Naive thymus-derived CD8-positive, alpha-beta T cell (primary cell): ENCODE measurements at regions not wholly inside any gene's neighbourhood (a gene's known extent, or its start where the extent isn't known, plus 50 kb on each side); places are given as distances from the start of the nearest gene placed in this dataset.

Experiments
- ATAC-seq, 2 donors: fragments of 150-1000 bp; cut with Tn5 transposase in 1 of 2; sonication (Bioruptor Pico), chemical (Tn5 transposase) in 1 of 2; 1 replicate in 1 of 2; 2 replicates in 1 of 2; pipeline ENCODE4 v1.10.0; 2021; ENCODE audit warnings: mild to moderate bottlenecking in 2 of 2, moderate library complexity in 2 of 2
- POLR2A ChIA-PET: fragments of 350-600 bp; sonication (Branson Sonifier 250); formaldehyde crosslinking; loops from one replicate; lab custom pipeline; 2021; ENCODE audit warnings: antibody characterized with exemption; lab: Charles Lee
- DNase-seq, 10 donors: peaks; one replicate each; pipeline versions ENCODE4 v3.0.0 to v3.0.0-alpha.2; 2020 to 2022
- H3K27ac Mint-ChIP-seq, 10 donors: one replicate each; pipeline ENCODE4 v1.8.0; 2020 to 2022; ENCODE audit warnings: mild to moderate bottlenecking in 10 of 10, mixed read lengths in 10 of 10, moderate library complexity in 4 of 10, inconsistent platforms in 1 of 10
- H3K27me3 Mint-ChIP-seq, 5 donors: one replicate each; pipeline ENCODE4 v1.8.0; 2021 to 2022; ENCODE audit warnings: mixed read lengths in 5 of 5
- H3K36me3 Mint-ChIP-seq, 3 donors: one replicate each; pipeline ENCODE4 v1.8.0; 2020 to 2022; ENCODE audit warnings: mixed read lengths in 3 of 3, mild to moderate bottlenecking in 2 of 3, inconsistent platforms in 1 of 3
- H3K4me1 Mint-ChIP-seq, 4 donors: one replicate each; pipeline ENCODE4 v1.8.0; 2021 to 2022; ENCODE audit warnings: mixed read lengths in 4 of 4
- H3K4me3 Mint-ChIP-seq, 10 donors: one replicate each; pipeline ENCODE4 v1.8.0; 2020 to 2022; ENCODE audit warnings: mild to moderate bottlenecking in 10 of 10, mixed read lengths in 10 of 10, moderate library complexity in 6 of 10, inconsistent platforms in 1 of 10
- H3K9me3 Mint-ChIP-seq, 9 donors: one replicate each; pipeline ENCODE4 v1.8.0; 2020 to 2022; ENCODE audit warnings: mixed read lengths in 9 of 9, mild to moderate bottlenecking in 3 of 9, inconsistent platforms in 1 of 9, moderate library complexity in 1 of 9

DNA sequence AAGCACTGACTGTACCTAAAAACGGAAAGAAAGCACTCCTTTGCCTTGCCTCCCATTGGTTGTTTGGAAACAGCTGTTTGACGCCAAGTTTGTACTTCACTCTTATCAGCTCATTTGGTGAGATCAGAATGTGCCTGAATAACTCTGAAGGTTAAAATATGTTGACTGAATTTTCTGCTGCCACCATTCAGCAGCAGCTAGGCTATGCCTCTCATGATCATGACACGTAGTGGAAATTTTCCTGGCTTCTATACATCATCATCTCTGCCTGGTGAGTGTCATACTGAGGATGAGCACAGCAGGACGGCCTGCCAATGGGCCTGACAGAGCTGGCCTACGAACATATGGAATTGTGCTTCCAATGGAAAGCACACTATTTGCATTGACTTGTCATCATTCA is 704.9 kb upstream of the CITED2 start:
- Mint-ChIP-seq H3K9me3 (no peaks in the 10 kb centered on the region), H3K4me1 (no peaks in the 10 kb centered on the region), H3K27ac (no peak overlapping the region), H3K27me3 (peaks cover 0 to 8% (median 4%) of the 10 kb centered on the region in 5 donors), H3K36me3 (no peaks in the 10 kb centered on the region), H3K4me3 (no peak overlapping the region)
- POLR2A ChIA-PET: no interaction called here
- ATAC-seq: no peak
- no peak for DNase-seq

GRCh38 chr6:140078561-140079125 is 704.2 kb upstream of the CITED2 start:
- Mint-ChIP-seq H3K9me3 (no peaks in the 10 kb centered on the region), H3K27me3 (peaks cover 0 to 8% (median 6%) of the 10 kb centered on the region in 5 donors), H3K36me3 (no peaks in the 10 kb centered on the region), H3K4me1 (no peaks in the 10 kb centered on the region), H3K27ac (no peak overlapping the region), H3K4me3 (no peak overlapping the region)
- no peak for DNase-seq
- ATAC-seq: no peak
- POLR2A ChIA-PET: no interaction called here

DNA sequence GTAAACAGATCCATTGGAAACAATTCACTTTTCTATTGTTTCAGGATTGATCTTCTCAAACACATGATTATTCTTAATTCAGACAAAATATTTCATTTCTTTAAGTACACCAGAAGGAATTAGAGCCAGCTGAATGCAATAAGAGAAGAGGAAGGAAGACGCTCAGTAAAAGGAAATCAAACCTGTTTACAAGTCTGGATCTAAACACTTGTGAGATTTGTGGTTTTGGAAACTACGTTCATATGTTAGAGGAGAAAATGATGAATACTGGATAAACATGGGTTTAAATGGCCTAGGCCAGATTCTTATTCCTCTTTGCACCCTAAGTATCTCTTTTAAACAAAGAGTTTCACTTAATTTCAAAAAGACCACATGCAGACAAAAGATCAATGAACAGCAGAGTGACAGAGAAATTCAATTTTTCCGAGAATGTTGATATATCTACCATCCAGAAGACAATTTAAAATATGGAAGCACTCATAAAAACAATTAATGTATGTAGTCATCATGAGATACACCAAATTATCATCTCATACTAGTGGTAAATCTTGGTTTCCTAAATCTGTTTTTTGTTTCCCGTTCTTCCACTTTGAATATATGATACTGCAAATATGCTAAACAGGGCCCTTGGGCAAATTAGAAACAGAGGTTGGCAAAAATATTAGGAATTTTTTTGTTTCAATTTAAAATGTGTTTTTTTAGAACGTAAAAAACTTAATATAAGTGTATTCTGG is 703.5 kb upstream of the CITED2 start:
- no peak for ATAC-seq
- H3K27ac Mint-ChIP-seq: no peak overlapping the region
- POLR2A ChIA-PET: no interaction called here
- no peaks in the 10 kb centered on the region for H3K36me3 Mint-ChIP-seq
- no peaks in the 10 kb centered on the region for H3K4me1 Mint-ChIP-seq
- DNase-seq: no peak
- peaks cover 0 to 8% (median 7%) of the 10 kb centered on the region in 5 donors for H3K27me3 Mint-ChIP-seq
- H3K4me3 Mint-ChIP-seq: no peak overlapping the region
- no peaks in the 10 kb centered on the region for H3K9me3 Mint-ChIP-seq

- Mint-ChIP-seq H3K36me3 (no peaks in the 10 kb centered on the region), H3K27me3 (peaks cover 0 to 10% (median 7%) of the 10 kb centered on the region in 5 donors), H3K9me3 (no peaks in the 10 kb centered on the region), H3K27ac (no peak overlapping the region), H3K4me1 (no peaks in the 10 kb centered on the region), H3K4me3 (no peak overlapping the region)
- DNase-seq (no peak), ATAC-seq (no peak)
- POLR2A ChIA-PET: no interaction called here
These were observed 701.7 kb upstream of the CITED2 start for GRCh38 chr6:140076105-140076504.

GRCh38 chr6:140073456-140073855 is 699.0 kb upstream of the CITED2 start:
- ATAC-seq: no peak
- H3K36me3 Mint-ChIP-seq: no peaks in the 10 kb centered on the region
- POLR2A ChIA-PET: no interaction called here

DNA sequence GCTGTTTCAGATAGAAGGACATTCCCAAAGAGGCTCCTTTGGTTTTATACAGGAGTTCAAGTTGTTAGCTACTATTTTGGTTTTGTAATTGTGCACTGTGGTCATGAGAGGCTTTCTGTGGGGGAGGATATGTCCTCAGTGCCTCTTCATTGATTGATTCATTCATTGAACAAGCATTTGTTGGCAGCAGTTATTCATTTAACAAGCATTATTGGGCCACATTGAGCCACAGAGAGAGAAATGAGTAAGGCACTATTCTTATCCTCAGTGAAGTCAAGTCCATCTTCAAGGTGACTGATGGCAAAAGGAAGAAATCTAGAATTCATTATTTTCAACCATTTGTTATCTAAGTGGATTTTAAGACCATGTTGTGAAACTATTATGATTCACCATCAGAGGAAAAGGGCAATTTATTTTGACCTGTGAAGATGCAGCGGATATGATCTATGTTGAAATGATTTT is 697.2 kb upstream of the CITED2 start:
- POLR2A ChIA-PET: no interaction called here
- DNase-seq: no peak
- H3K27ac Mint-ChIP-seq: no peak overlapping the region
- H3K4me3 Mint-ChIP-seq: no peak overlapping the region
- no peaks in the 10 kb centered on the region for H3K9me3 Mint-ChIP-seq
- no peaks in the 10 kb centered on the region for H3K4me1 Mint-ChIP-seq
- ATAC-seq: no peak
- H3K27me3 Mint-ChIP-seq: peaks cover 0 to 10% (median 7%) of the 10 kb centered on the region in 5 donors
- no peaks in the 10 kb centered on the region for H3K36me3 Mint-ChIP-seq

More at GRCh38 chr6:140073456-140073855, 699.0 kb upstream of the CITED2 start:
- H3K4me1 Mint-ChIP-seq: no peaks in the 10 kb centered on the region
- H3K9me3 Mint-ChIP-seq: no peaks in the 10 kb centered on the region
- DNase-seq: no peak
- no peak overlapping the region for H3K27ac Mint-ChIP-seq
- H3K4me3 Mint-ChIP-seq: no peak overlapping the region
- peaks cover 0 to 10% (median 7%) of the 10 kb centered on the region in 5 donors for H3K27me3 Mint-ChIP-seq

GRCh38 chr6:140070846-140071473 is 696.5 kb upstream of the CITED2 start:
- H3K9me3 Mint-ChIP-seq: no peaks in the 10 kb centered on the region
- H3K4me3 Mint-ChIP-seq: no peak overlapping the region
- H3K36me3 Mint-ChIP-seq: no peaks in the 10 kb centered on the region
- POLR2A ChIA-PET: no interaction called here
- H3K27ac Mint-ChIP-seq: no peak overlapping the region
- H3K4me1 Mint-ChIP-seq: no peaks in the 10 kb centered on the region
- no peak for DNase-seq
- ATAC-seq: no peak
- H3K27me3 Mint-ChIP-seq: peaks cover 0 to 8% (median 7%) of the 10 kb centered on the region in 5 donors

DNA sequence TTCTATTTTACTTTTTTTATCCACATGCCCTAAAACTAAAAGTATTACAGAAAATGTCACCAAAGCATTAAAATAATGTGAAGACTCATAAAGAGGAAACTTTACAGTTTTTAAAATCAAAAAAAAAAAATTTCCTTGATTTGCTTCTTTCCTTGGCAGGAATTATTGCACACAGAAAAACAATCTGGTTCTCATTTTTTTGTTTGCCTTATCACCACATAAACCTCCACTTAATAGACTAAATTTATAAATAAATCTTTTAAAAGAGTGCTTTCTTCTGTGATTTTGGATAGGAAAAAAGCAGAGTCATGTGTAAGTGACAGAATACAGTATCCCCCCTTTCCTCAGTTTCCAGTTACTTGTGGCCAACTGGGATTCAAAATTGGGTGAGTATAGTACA is 695.1 kb upstream of the CITED2 start:
- ATAC-seq (no peak), DNase-seq (no peak)
- Mint-ChIP-seq H3K27me3 (peaks cover 0 to 6% (median 3%) of the 10 kb centered on the region in 5 donors), H3K9me3 (no peaks in the 10 kb centered on the region), H3K4me3 (no peak overlapping the region), H3K27ac (no peak overlapping the region), H3K4me1 (no peaks in the 10 kb centered on the region), H3K36me3 (no peaks in the 10 kb centered on the region)
- POLR2A ChIA-PET: no interaction called here

- Mint-ChIP-seq H3K27me3 (peaks cover 0 to 3% (median 3%) of the 10 kb centered on the region in 5 donors), H3K4me1 (no peaks in the 10 kb centered on the region), H3K27ac (no peak overlapping the region), H3K36me3 (no peaks in the 10 kb centered on the region), H3K9me3 (no peaks in the 10 kb centered on the region), H3K4me3 (no peak overlapping the region)
- DNase-seq (no peak), ATAC-seq (no peak)
- POLR2A ChIA-PET: no interaction called here
These were observed 694.4 kb upstream of the CITED2 start for GRCh38 chr6:140068801-140069200.

- no peak overlapping the region for H3K27ac Mint-ChIP-seq
- H3K9me3 Mint-ChIP-seq: no peaks in the 10 kb centered on the region
- DNase-seq (no peak), ATAC-seq (no peak)
- no peaks in the 10 kb centered on the region for H3K36me3 Mint-ChIP-seq
- no peak overlapping the region for H3K4me3 Mint-ChIP-seq
- no peaks in the 10 kb centered on the region for H3K4me1 Mint-ChIP-seq
- POLR2A ChIA-PET: no interaction called here
- peaks cover 0 to 20% (median 5%) of the 10 kb centered on the region in 5 donors for H3K27me3 Mint-ChIP-seq
These were observed 689.9 kb upstream of the CITED2 start for GRCh38 chr6:140064366-140064765.

- Mint-ChIP-seq H3K36me3 (no peaks in the 10 kb centered on the region), H3K4me1 (no peaks in the 10 kb centered on the region), H3K27me3 (peaks cover 0 to 20% (median 8%) of the 10 kb centered on the region in 5 donors), H3K27ac (no peak overlapping the region), H3K4me3 (no peak overlapping the region), H3K9me3 (no peaks in the 10 kb centered on the region)
- no peak for DNase-seq
- POLR2A ChIA-PET: no interaction called here
- no peak for ATAC-seq
These were observed 688.6 kb upstream of the CITED2 start for GRCh38 chr6:140063021-140063399.

DNA sequence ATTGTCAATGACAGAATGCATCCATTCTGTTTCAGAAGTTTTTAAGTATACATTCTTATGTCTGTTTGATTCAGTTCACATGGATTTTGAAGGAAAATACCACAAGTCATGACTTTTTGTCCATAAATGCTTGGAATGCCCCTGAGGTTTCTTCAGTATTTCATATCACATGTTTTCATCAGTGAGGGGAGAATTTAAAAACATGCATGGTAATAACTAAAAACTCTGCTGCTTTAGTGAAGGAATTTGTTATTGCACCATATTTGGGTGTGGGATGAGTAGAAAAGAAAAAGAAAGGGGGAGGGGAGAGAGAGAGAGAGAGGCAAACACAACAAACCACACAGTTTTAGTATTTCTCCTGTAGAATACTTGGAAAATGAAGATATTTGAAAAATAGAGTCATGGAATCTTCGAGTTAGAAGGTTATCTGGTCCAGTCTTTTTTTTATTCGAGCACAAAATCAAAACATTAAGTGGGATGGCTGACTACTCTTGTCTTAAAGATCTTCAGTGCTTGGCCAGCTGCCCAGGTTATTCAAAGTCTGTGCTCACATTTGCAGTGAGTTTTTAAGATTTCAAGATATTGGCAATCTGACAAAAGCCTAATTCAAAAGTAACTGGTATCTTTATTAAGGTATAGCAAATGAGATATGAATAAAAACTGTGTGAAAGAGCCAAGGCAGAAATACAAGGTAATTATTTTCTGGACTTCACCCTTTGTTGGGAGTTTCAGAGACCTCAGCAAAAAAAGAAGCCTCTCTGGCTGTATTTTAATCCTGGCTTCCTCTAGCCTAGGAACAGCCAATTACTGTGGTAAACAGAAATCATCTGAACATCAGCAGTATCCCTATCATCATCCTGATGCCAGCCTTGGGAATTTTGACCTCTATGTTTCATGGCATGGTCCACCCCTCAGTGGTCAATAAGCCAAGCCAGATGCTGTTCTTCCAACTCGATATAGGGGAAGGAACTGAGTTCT is 687.9 kb upstream of the CITED2 start:
- ATAC-seq: no peak
- Mint-ChIP-seq H3K27ac (no peak overlapping the region), H3K4me1 (no peaks in the 10 kb centered on the region), H3K9me3 (no peaks in the 10 kb centered on the region), H3K4me3 (no peak overlapping the region), H3K27me3 (peaks cover 0 to 20% (median 8%) of the 10 kb centered on the region in 5 donors), H3K36me3 (no peaks in the 10 kb centered on the region)
- POLR2A ChIA-PET: no interaction called here
- DNase-seq: no peak
